ENCODE measurements at regions not wholly inside any gene's neighbourhood (a gene's known extent, or its start where the extent isn't known, plus 50 kb on each side); places are given as distances from the start of the nearest gene placed in this dataset.

GRCh38 chr5:56306433-56307150 lies 73.5 kb upstream of the ANKRD55 start:
- Histone ChIP-seq H3K27me3 (ENCODE audit: control insufficient read depth in 1 of 2, insufficient read depth in 2 of 2, low read length in 2 of 2) (no peaks in the 10 kb centered on the region), H3K79me2 (ENCODE audit: insufficient read depth, low read length) (no peaks in the 10 kb centered on the region), H3K9me3 (ENCODE audit: low read length) (peaks cover 14% of the 10 kb centered on the region), H3K4me2 (ENCODE audit: low read depth, low read length) (no peak overlapping the region), H3K9ac (ENCODE audit: insufficient read depth, low read depth, low read length) (no peak overlapping the region), H3K4me3 (replicated peaks in 1 of 3; ENCODE audit: insufficient read depth in 1 of 3, low read depth in 2 of 3, low read length in 3 of 3) (no peak overlapping the region), H4K20me1 (ENCODE audit: insufficient read depth, low read length) (no peaks in the 10 kb centered on the region), H3K4me1 (ENCODE audit: insufficient read depth, low read length) (peaks cover 49% of the 10 kb centered on the region), H2AFZ (ENCODE audit: low read length) (no peak overlapping the region), H3K36me3 (replicated peaks in 1 of 2; ENCODE audit: control insufficient read depth in 1 of 2, insufficient read depth in 2 of 2, low read length in 2 of 2) (no peaks in the 10 kb centered on the region), H3K27ac (ENCODE audit: extremely low read length, insufficient read depth, low read length) (no peak overlapping the region)
- ChIA-PET POLR2A (no interaction called here), CTCF (ENCODE audit: low intra/inter-chr PET ratio, low total read pairs) (no interaction called here)
- no peak for ATAC-seq
- BruUV-seq (replicated peaks), result no TSS peak
- no peak for FAIRE-seq
- WGBS (ENCODE audit: low lambda C conversion rate), result 77% methylated on average over 4 of the region's 4 CpGs
- intact Hi-C loops (cut with micrococcal nuclease; ENCODE audit: unreplicated experiment), result no loop called here
- no peak for DNase-seq (ENCODE audit: low spot score)
- in situ Hi-C loops (cut with HindIII; ENCODE audit: extremely low pct_ligation_motif_present, low pct_unique_long_range_greater_than_20kb), result no loop called here
- TF ChIP-seq NR3C1 (CRISPR knock-in tag; IDR thresholded peaks at IDR 0.05) (no peak), TFE3 (CRISPR knock-in tag; IDR thresholded peaks at IDR 0.05) (no peak), ZNF740 (CRISPR knock-in tag; IDR thresholded peaks at IDR 0.05) (no peak), ZNF275 (CRISPR knock-in tag; IDR thresholded peaks at IDR 0.05; ENCODE audit: borderline replicate concordance) (no peak), ZNF317 (CRISPR knock-in tag; IDR thresholded peaks at IDR 0.05) (no peak), BRCA1 (CRISPR knock-in tag; IDR thresholded peaks at IDR 0.05) (no peak), ZNF704 (CRISPR knock-in tag; IDR thresholded peaks at IDR 0.05; ENCODE audit: borderline replicate concordance) (no peak), ZNF484 (CRISPR knock-in tag; IDR thresholded peaks at IDR 0.05; ENCODE audit: borderline replicate concordance, low read depth) (no peak), PPARG (CRISPR knock-in tag; conservative IDR thresholded peaks at IDR 0.05) (no peak), NFE2L1 (CRISPR knock-in tag; IDR thresholded peaks at IDR 0.05; ENCODE audit: borderline replicate concordance) (no peak), ZZZ3 (CRISPR knock-in tag; IDR thresholded peaks at IDR 0.05; ENCODE audit: borderline replicate concordance) (no peak)
- TF ChIP-seq, protein P1, sequence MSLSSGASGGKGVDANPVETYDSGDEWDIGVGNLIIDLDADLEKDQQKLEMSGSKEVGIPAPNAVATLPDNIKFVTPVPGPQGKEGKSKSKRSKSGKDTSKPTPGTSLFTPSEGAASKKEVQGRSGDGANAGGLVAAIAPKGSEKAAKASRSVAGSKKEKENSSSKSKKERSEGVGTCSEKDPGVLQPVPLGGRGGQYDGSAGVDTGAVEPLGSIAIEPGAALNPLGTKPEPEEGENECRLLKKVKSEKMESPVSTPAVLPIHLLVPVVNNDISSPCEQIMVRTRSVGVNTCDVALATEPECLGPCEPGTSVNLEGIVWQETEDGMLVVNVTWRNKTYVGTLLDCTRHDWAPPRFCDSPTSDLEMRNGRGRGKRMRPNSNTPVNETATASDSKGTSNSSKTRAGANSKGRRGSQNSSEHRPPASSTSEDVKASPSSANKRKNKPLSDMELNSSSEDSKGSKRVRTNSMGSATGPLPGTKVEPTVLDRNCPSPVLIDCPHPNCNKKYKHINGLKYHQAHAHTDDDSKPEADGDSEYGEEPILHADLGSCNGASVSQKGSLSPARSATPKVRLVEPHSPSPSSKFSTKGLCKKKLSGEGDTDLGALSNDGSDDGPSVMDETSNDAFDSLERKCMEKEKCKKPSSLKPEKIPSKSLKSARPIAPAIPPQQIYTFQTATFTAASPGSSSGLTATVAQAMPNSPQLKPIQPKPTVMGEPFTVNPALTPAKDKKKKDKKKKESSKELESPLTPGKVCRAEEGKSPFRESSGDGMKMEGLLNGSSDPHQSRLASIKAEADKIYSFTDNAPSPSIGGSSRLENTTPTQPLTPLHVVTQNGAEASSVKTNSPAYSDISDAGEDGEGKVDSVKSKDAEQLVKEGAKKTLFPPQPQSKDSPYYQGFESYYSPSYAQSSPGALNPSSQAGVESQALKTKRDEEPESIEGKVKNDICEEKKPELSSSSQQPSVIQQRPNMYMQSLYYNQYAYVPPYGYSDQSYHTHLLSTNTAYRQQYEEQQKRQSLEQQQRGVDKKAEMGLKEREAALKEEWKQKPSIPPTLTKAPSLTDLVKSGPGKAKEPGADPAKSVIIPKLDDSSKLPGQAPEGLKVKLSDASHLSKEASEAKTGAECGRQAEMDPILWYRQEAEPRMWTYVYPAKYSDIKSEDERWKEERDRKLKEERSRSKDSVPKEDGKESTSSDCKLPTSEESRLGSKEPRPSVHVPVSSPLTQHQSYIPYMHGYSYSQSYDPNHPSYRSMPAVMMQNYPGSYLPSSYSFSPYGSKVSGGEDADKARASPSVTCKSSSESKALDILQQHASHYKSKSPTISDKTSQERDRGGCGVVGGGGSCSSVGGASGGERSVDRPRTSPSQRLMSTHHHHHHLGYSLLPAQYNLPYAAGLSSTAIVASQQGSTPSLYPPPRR (CRISPR knock-in tag; IDR thresholded peaks at IDR 0.05; ENCODE audit: borderline replicate concordance), result no peak
- TF ChIP-seq, protein P2, sequence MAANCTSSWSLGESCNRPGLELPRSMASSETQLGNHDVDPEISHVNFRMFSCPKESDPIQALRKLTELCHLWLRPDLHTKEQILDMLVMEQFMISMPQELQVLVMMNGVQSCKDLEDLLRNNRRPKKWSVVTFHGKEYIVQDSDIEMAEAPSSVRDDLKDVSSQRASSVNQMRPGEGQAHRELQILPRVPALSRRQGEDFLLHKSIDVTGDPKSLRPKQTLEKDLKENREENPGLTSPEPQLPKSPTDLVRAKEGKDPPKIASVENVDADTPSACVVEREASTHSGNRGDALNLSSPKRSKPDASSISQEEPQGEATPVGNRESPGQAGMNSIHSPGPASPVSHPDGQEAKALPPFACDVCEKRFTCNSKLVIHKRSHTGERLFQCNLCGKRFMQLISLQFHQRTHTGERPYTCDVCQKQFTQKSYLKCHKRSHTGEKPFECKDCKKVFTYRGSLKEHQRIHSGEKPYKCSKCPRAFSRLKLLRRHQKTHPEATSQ (CRISPR knock-in tag; IDR thresholded peaks at IDR 0.05; ENCODE audit: borderline replicate concordance), result no peak

Data from HepG2 (cell line).